H9 (cell line): ENCODE measurements at regions not wholly inside any gene's neighbourhood (a gene's known extent, or its start where the extent isn't known, plus 50 kb on each side); places are given as distances from the start of the nearest gene placed in this dataset.

Source experiments
- DNase-seq: peaks from one replicate; pipeline ENCODE4 v3.0.0-alpha.2; 2017
- H2AFZ ChIP-seq: one replicate; pipeline ENCODE4 v1.6.1; 2013; ENCODE audit warnings: mild to moderate bottlenecking, low read length, control low read depth, moderate library complexity
- H2AK5ac ChIP-seq: 2 replicates; pipeline ENCODE4 v1.6.1; 2013; ENCODE audit warnings: low read length, control low read depth, mixed read lengths; ENCODE audit not compliant: insufficient read length
- H2BK120ac ChIP-seq: one replicate; pipeline ENCODE4 v1.6.1; 2013; ENCODE audit warnings: low read depth, mild to moderate bottlenecking, low read length, control low read depth, inconsistent platforms; ENCODE audit not compliant: poor library complexity, severe bottlenecking
- H2BK12ac ChIP-seq: 2 replicates; pipeline ENCODE4 v1.6.1; 2013; ENCODE audit warnings: low read length, control low read depth, mixed read lengths, low read depth; ENCODE audit not compliant: insufficient read length
- H2BK15ac ChIP-seq: 2 replicates; pipeline ENCODE4 v1.6.1; 2013; ENCODE audit warnings: low read depth, low read length, control low read depth
- H2BK20ac ChIP-seq: one replicate; pipeline ENCODE4 v1.6.1; 2013; ENCODE audit warnings: low read depth, mild to moderate bottlenecking, low read length, control low read depth, inconsistent platforms; ENCODE audit not compliant: poor library complexity, severe bottlenecking
- H2BK5ac ChIP-seq: 2 replicates; pipeline ENCODE4 v1.6.1; 2013; ENCODE audit warnings: low read length, control low read depth, mixed read lengths; ENCODE audit not compliant: insufficient read length
- H3K14ac ChIP-seq: 2 replicates; pipeline ENCODE4 v1.6.1; 2013; ENCODE audit warnings: low read length, control low read depth; ENCODE audit not compliant: insufficient read depth
- H3K18ac ChIP-seq: 2 replicates; pipeline ENCODE4 v1.6.1; 2013; ENCODE audit warnings: low read depth, mild to moderate bottlenecking, mixed read lengths, low read length, control low read depth; ENCODE audit not compliant: insufficient read length
- H3K23ac ChIP-seq: 2 replicates; pipeline ENCODE4 v1.6.1; 2013; ENCODE audit warnings: low read length, control low read depth, mixed read lengths, low read depth; ENCODE audit not compliant: insufficient read length
- H3K23me2 ChIP-seq: 2 replicates; pipeline ENCODE4 v1.6.1; 2013; ENCODE audit warnings: low read depth, mild to moderate bottlenecking, mixed read lengths, low read length, control low read depth; ENCODE audit not compliant: insufficient read length, poor library complexity, severe bottlenecking
- H3K27ac ChIP-seq: 2 replicates; pipeline ENCODE4 v1.5.1; 2013; ENCODE audit warnings: low read length, control low read depth, mixed read lengths, low read depth; ENCODE audit not compliant: insufficient read length
- H3K27me3 ChIP-seq: 2 replicates; pipeline ENCODE4 v1.6.1; 2013; ENCODE audit warnings: low read length, control low read depth, inconsistent platforms; ENCODE audit not compliant: insufficient read depth
- H3K4ac ChIP-seq: 2 replicates; pipeline ENCODE4 v1.6.1; 2013; ENCODE audit warnings: low read depth, mild to moderate bottlenecking, control low read depth, inconsistent platforms, low read length, moderate library complexity
- H3K4me1 ChIP-seq: 2 replicates; pipeline ENCODE4 v1.6.1; 2013; ENCODE audit warnings: low read length, control low read depth, inconsistent platforms; ENCODE audit not compliant: insufficient read depth
- H3K4me2 ChIP-seq: 2 replicates; pipeline ENCODE4 v1.6.1; 2013; ENCODE audit warnings: low read length, control low read depth, mixed read lengths; ENCODE audit not compliant: insufficient read length, insufficient read depth
- H3K56ac ChIP-seq: 2 replicates; pipeline ENCODE4 v1.6.1; 2013; ENCODE audit warnings: low read depth, mild to moderate bottlenecking, mixed read lengths, low read length, control low read depth; ENCODE audit not compliant: insufficient read length
- H3K79me1 ChIP-seq: 2 replicates; pipeline ENCODE4 v1.6.1; 2013; ENCODE audit warnings: low read depth, mild to moderate bottlenecking, moderate library complexity, low read length, control low read depth, inconsistent platforms; ENCODE audit not compliant: insufficient read depth, poor library complexity, severe bottlenecking
- H3K79me2 ChIP-seq: 2 replicates; pipeline ENCODE4 v1.6.1; 2013; ENCODE audit warnings: low read length, control low read depth, inconsistent platforms; ENCODE audit not compliant: insufficient read depth
- H3K9ac ChIP-seq: 2 replicates; pipeline ENCODE4 v1.6.1; 2013; ENCODE audit warnings: low read length, control low read depth, mixed read lengths; ENCODE audit not compliant: insufficient read length; ENCODE audit errors: extremely low read depth
- H3K9me3 ChIP-seq: one replicate; pipeline ENCODE4 v1.6.1; 2013; ENCODE audit warnings: low read depth, low read length, inconsistent platforms; ENCODE audit not compliant: control insufficient read depth
- H3T11ph ChIP-seq: one replicate; pipeline ENCODE4 v1.6.1; 2013; ENCODE audit warnings: mild to moderate bottlenecking, low read length, control low read depth, inconsistent platforms
- H4K20me1 ChIP-seq: one replicate; pipeline ENCODE4 v1.6.1; 2013; ENCODE audit not compliant: control insufficient read depth, insufficient read length, insufficient read depth
- H4K5ac ChIP-seq: 2 replicates; pipeline ENCODE4 v1.6.1; 2013; ENCODE audit warnings: low read depth, mild to moderate bottlenecking, mixed read lengths, low read length, control low read depth; ENCODE audit not compliant: insufficient read length
- H4K8ac ChIP-seq: replicated peaks from 2 replicates; pipeline ENCODE4 v1.6.1; 2013; ENCODE audit warnings: low read length, control low read depth, mixed read lengths, low read depth; ENCODE audit not compliant: insufficient read length
- H4K91ac ChIP-seq: 2 replicates; pipeline ENCODE4 v1.6.1; 2013; ENCODE audit warnings: low read depth, mild to moderate bottlenecking, moderate library complexity, mixed read lengths, low read length, control low read depth; ENCODE audit not compliant: insufficient read length
- H3K27ac Mint-ChIP-seq, 3 experiments: 2 replicates in 2 of 3; 3 replicates in 1 of 3; pipeline ENCODE4 v1.8.0; 2020 to 2021; ENCODE audit warnings: mixed read lengths in 3 of 3, mild to moderate bottlenecking in 1 of 3, moderate library complexity in 1 of 3
- H3K27me3 Mint-ChIP-seq: 2 replicates; pipeline ENCODE4 v1.8.0; 2021; ENCODE audit warnings: low read depth, mild to moderate bottlenecking, moderate library complexity, mixed read lengths
- H3K36me3 Mint-ChIP-seq, 3 experiments: 2 replicates in 2 of 3; 3 replicates in 1 of 3; pipeline ENCODE4 v1.8.0; 2020 to 2021; ENCODE audit warnings: low read depth in 3 of 3, mixed read lengths in 3 of 3; ENCODE audit not compliant: insufficient read depth in 1 of 3
- H3K4me1 Mint-ChIP-seq, 2 experiments: 2 replicates each; pipeline ENCODE4 v1.8.0; 2020; ENCODE audit warnings: mixed read lengths in 2 of 2
- H3K4me3 Mint-ChIP-seq, 2 experiments: 2 replicates in 1 of 2; 3 replicates in 1 of 2; pipeline ENCODE4 v1.8.0; 2020 to 2021; ENCODE audit warnings: mild to moderate bottlenecking in 2 of 2, mixed read lengths in 2 of 2, moderate library complexity in 1 of 2
- H3K9me3 Mint-ChIP-seq, 2 experiments: 2 replicates in 1 of 2; 3 replicates in 1 of 2; pipeline ENCODE4 v1.8.0; 2020; ENCODE audit warnings: mild to moderate bottlenecking in 2 of 2, mixed read lengths in 2 of 2, moderate library complexity in 1 of 2
- CTCF ChIP-seq: fragments of 200-600 bp; sonication (generic); conservative IDR thresholded peaks from 3 replicates; pipeline ENCODE4 v1.8.0; 2021; ENCODE audit warnings: antibody characterized with exemption, mild to moderate bottlenecking
- WGBS: extraction: QIAGEN DNeasy Blood & Tissue Kit; methylation state at CpG from one replicate; pipeline ENCODE4 v1.1.7; 2013; ENCODE audit warnings: missing lambda C conversion rate, low lambda C conversion rate, mixed read lengths; ENCODE audit not compliant: insufficient read length; ENCODE audit errors: extremely low coverage; 5-methylcytosine and 5-hydroxymethylcytosine counted together

GRCh38 chr2:194116861-194117260, 1540.2 kb upstream of the SLC39A10 start:
- Histone ChIP-seq H3K4me1 (no peaks in the 10 kb centered on the region), H4K8ac (no peak overlapping the region), H3K27ac (no peak overlapping the region), H3K79me1 (no peaks in the 10 kb centered on the region), H3K23me2 (no peaks in the 10 kb centered on the region), H2BK20ac (no peak overlapping the region), H3K4ac (no peak overlapping the region), H3K9me3 (no peaks in the 10 kb centered on the region), H3T11ph (no peak overlapping the region), H3K9ac (no peak overlapping the region), H3K23ac (no peak overlapping the region), H2BK12ac (no peak overlapping the region), H2BK15ac (no peak overlapping the region), H3K79me2 (no peaks in the 10 kb centered on the region), H4K91ac (no peak overlapping the region), H2AK5ac (no peak overlapping the region), H2BK120ac (no peak overlapping the region), H2BK5ac (no peak overlapping the region), H4K20me1 (no peaks in the 10 kb centered on the region), H3K4me2 (no peak overlapping the region), H3K56ac (no peak overlapping the region), H4K5ac (no peak overlapping the region), H3K27me3 (no peaks in the 10 kb centered on the region), H2AFZ (no peak overlapping the region), H3K18ac (no peak overlapping the region), H3K14ac (no peak overlapping the region)
- H3K36me3 Mint-ChIP-seq: no peaks in the 10 kb centered on the region
- peaks cover 8 to 12% of the 10 kb centered on the region in 2 experiments for H3K4me1 Mint-ChIP-seq
- H3K4me3 Mint-ChIP-seq: no peak overlapping the region
- no peaks in the 10 kb centered on the region for H3K27me3 Mint-ChIP-seq
- DNase-seq: no peak
- no peaks in the 10 kb centered on the region for H3K9me3 Mint-ChIP-seq
- no peak overlapping the region for H3K27ac Mint-ChIP-seq
- no CpG with 5 or more reads among the region's 3 CpGs for WGBS
- TF ChIP-seq CTCF: no peak
